HFFc6 (cell line): ENCODE measurements at regions not wholly inside any gene's neighbourhood (a gene's known extent, or its start where the extent isn't known, plus 50 kb on each side); places are given as distances from the start of the nearest gene placed in this dataset.

Experiments used
- DNase-seq: peaks from one replicate; pipeline ENCODE4 v3.0.0-alpha.2; 2018
- H3K27ac Mint-ChIP-seq: 2 replicates; pipeline ENCODE4 v1.8.0; 2020; ENCODE audit warnings: mild to moderate bottlenecking, mixed read lengths
- H3K27me3 Mint-ChIP-seq: 2 replicates; pipeline ENCODE4 v1.8.0; 2021; ENCODE audit warnings: mild to moderate bottlenecking, moderate library complexity, mixed read lengths; ENCODE audit not compliant: insufficient read depth
- H3K36me3 Mint-ChIP-seq: 2 replicates; pipeline ENCODE4 v1.8.0; 2021; ENCODE audit warnings: low read depth, mixed read lengths
- H3K4me1 Mint-ChIP-seq: 2 replicates; pipeline ENCODE4 v1.8.0; 2020; ENCODE audit warnings: low read depth, mixed read lengths
- H3K4me3 Mint-ChIP-seq: 2 replicates; pipeline ENCODE4 v1.8.0; 2020; ENCODE audit warnings: mild to moderate bottlenecking, moderate library complexity, mixed read lengths
- H3K9me3 Mint-ChIP-seq: 2 replicates; pipeline ENCODE4 v1.8.0; 2020; ENCODE audit warnings: mild to moderate bottlenecking, mixed read lengths
- TF ChIP-seq, protein P1 (sequence below): fragments of 200-600 bp; sonication (generic); IDR thresholded peaks from 2 replicates; pipeline ENCODE4 v1.5.0; 2021; ENCODE audit warnings: antibody characterized with exemption, mild to moderate bottlenecking

DNA sequence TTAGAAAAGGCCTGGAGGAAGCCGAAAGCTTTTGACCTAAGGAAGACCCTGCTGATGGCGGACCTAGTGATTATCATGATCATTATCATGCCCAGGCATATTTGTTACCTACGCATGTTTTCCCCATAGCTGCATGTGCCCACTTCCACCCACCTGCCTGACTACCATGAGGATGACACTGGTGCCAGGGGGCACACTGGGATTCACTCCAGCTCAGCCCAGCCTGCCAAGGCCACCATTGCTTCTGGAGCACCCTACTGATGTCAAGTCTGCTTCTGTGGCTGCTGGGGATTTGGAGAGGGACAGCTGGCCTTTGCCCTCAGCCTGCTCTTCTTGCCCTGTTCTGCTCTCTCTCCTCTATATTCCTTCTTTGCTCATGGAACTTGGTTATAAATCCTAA is 124.7 kb upstream of the NALF2 start:
- no peaks in the 10 kb centered on the region for H3K4me1 Mint-ChIP-seq
- H3K36me3 Mint-ChIP-seq: no peaks in the 10 kb centered on the region
- no peak overlapping the region for H3K27ac Mint-ChIP-seq
- peaks cover 7% of the 10 kb centered on the region for H3K9me3 Mint-ChIP-seq
- DNase-seq: no peak
- TF ChIP-seq, protein P1, sequence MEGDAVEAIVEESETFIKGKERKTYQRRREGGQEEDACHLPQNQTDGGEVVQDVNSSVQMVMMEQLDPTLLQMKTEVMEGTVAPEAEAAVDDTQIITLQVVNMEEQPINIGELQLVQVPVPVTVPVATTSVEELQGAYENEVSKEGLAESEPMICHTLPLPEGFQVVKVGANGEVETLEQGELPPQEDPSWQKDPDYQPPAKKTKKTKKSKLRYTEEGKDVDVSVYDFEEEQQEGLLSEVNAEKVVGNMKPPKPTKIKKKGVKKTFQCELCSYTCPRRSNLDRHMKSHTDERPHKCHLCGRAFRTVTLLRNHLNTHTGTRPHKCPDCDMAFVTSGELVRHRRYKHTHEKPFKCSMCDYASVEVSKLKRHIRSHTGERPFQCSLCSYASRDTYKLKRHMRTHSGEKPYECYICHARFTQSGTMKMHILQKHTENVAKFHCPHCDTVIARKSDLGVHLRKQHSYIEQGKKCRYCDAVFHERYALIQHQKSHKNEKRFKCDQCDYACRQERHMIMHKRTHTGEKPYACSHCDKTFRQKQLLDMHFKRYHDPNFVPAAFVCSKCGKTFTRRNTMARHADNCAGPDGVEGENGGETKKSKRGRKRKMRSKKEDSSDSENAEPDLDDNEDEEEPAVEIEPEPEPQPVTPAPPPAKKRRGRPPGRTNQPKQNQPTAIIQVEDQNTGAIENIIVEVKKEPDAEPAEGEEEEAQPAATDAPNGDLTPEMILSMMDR: no peak
- peaks cover 10% of the 10 kb centered on the region for H3K27me3 Mint-ChIP-seq
- H3K4me3 Mint-ChIP-seq: no peak overlapping the region

DNA sequence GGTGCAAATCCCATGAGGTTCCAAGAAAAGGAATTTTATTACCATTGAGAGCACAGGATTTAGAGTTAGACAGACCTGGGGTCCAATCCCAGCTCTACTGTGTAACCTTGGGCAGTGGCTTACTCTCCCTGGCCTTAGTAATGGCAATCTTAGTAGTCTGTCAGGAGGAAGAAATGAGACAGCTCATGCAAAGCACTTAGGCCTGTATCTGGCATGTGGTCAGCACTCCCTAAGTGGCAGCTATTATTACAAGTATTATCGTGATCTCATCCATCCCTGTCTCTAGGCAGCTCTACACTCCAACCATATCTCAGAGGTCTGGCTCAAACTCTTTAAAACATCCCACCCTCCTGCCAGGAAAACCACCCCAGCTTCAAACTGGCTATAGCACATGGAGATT is 129.6 kb upstream of the NALF2 start:
- Mint-ChIP-seq H3K4me1 (no peaks in the 10 kb centered on the region), H3K27ac (no peak overlapping the region), H3K27me3 (peaks cover 8% of the 10 kb centered on the region), H3K4me3 (no peak overlapping the region), H3K9me3 (peaks cover 7% of the 10 kb centered on the region), H3K36me3 (no peaks in the 10 kb centered on the region)
- TF ChIP-seq, protein P1: no peak
- DNase-seq: no peak

GRCh38 chrX:69372435-69372834 is 131.7 kb upstream of the NALF2 start:
- TF ChIP-seq, protein P1: no peak
- H3K4me1 Mint-ChIP-seq: no peaks in the 10 kb centered on the region
- no peak overlapping the region for H3K4me3 Mint-ChIP-seq
- peaks cover 3% of the 10 kb centered on the region; the same call in 1 of the 2 replicates for H3K27me3 Mint-ChIP-seq
- no peaks in the 10 kb centered on the region for H3K36me3 Mint-ChIP-seq
- H3K9me3 Mint-ChIP-seq: peaks cover 7% of the 10 kb centered on the region
- DNase-seq: no peak
- H3K27ac Mint-ChIP-seq: no peak overlapping the region

DNA sequence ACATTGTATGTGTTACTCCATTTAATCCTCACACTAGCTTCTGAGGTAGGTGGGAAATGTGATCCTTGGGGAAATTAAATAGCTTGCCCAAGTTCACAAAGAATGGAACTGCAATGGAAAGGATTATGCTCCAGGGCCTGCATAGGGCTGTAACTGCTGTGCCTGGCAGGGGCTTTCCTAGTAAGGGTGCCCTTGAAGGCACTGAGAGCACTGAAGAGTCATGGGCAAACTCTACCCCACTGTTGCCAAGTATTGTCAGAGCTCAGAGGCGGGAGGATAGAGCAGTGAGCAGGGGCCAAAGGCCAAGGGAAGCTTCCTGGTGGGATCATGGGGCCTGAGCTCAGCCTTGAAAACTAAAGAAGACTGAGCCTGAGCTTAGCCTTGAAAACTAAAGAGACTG is 133.0 kb upstream of the NALF2 start:
- TF ChIP-seq, protein P1: no peak
- H3K36me3 Mint-ChIP-seq: no peaks in the 10 kb centered on the region
- DNase-seq: no peak
- no peaks in the 10 kb centered on the region for H3K4me1 Mint-ChIP-seq
- H3K27me3 Mint-ChIP-seq: peaks cover 3% of the 10 kb centered on the region; the same call in 1 of the 2 replicates
- no peak overlapping the region for H3K4me3 Mint-ChIP-seq
- H3K9me3 Mint-ChIP-seq: peaks cover 7% of the 10 kb centered on the region
- H3K27ac Mint-ChIP-seq: no peak overlapping the region

- no peaks in the 10 kb centered on the region for H3K36me3 Mint-ChIP-seq
- H3K4me3 Mint-ChIP-seq: no peak overlapping the region
- no peaks in the 10 kb centered on the region for H3K9me3 Mint-ChIP-seq
- TF ChIP-seq, protein P1: no peak
- no peak overlapping the region for H3K27ac Mint-ChIP-seq
- H3K27me3 Mint-ChIP-seq: peaks cover 3% of the 10 kb centered on the region; the same call in 1 of the 2 replicates
- H3K4me1 Mint-ChIP-seq: peaks cover 5% of the 10 kb centered on the region; the same call in 1 of the 2 replicates
- no peak for DNase-seq
These were observed 134.1 kb upstream of the NALF2 start for GRCh38 chrX:69369999-69370398.

DNA sequence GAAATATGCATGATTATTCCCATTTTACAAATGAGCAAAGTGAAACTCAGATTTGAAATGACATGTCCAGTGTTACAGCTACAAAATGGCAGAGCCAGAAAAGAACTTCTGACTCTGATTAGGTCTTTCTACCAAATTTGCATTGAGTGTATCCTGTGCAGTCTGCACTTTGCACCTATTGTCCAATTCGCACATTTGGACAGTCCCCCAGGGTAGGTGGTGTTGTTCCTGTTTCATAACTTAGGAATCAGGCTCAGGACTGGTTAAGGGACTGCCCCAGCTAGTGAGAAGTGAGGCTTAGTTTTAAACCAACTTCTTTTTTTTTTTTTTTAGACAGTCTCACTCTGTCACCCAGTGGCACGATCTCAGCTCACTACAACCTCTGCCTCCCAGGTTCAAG is 137.9 kb upstream of the NALF2 start:
- no peak overlapping the region for H3K4me3 Mint-ChIP-seq
- no peaks in the 10 kb centered on the region for H3K9me3 Mint-ChIP-seq
- no peak for DNase-seq
- no peak overlapping the region for H3K27ac Mint-ChIP-seq
- peaks cover 5% of the 10 kb centered on the region for H3K4me1 Mint-ChIP-seq
- H3K27me3 Mint-ChIP-seq: no peaks in the 10 kb centered on the region; the same call in 1 of the 2 replicates
- TF ChIP-seq, protein P1: no peak
- no peaks in the 10 kb centered on the region for H3K36me3 Mint-ChIP-seq
